GM23338 (cell line): ENCODE measurements at regions not wholly inside any gene's neighbourhood (a gene's known extent, or its start where the extent isn't known, plus 50 kb on each side); places are given as distances from the start of the nearest gene placed in this dataset.

Source experiments
- ATAC-seq: fragments of 200-7000 bp; cut with Tn5 transposase; 3 replicates; pipeline ENCODE4 v1.9.1; 2020
- DNase-seq: peaks from one replicate; pipeline ENCODE4 v3.0.0-alpha.2; 2015; ENCODE audit warnings: low spot score
- H2AFZ ChIP-seq: fragments of 200-600 bp; sonication (generic); 2 replicates; pipeline ENCODE4 v1.8.0; 2016; ENCODE audit warnings: antibody characterized with exemption, mild to moderate bottlenecking, moderate library complexity
- H3F3A ChIP-seq: fragments of 200-600 bp; sonication (generic); replicated peaks from 2 replicates; pipeline ENCODE4 v1.8.0; 2017; ENCODE audit warnings: antibody characterized with exemption, mixed run types, low read depth
- H3K27ac ChIP-seq: fragments of 200-600 bp; sonication (generic); 2 replicates; pipeline ENCODE4 v1.6.1; 2016; ENCODE audit warnings: low read depth
- H3K27me3 ChIP-seq: fragments of 200-600 bp; sonication (generic); 2 replicates; pipeline ENCODE4 v1.8.0; 2016; ENCODE audit warnings: mild to moderate bottlenecking, mixed run types, moderate library complexity; ENCODE audit not compliant: insufficient read depth
- H3K36me3 ChIP-seq: fragments of 200-600 bp; sonication (generic); 2 replicates; pipeline ENCODE4 v1.8.0; 2016; ENCODE audit warnings: mild to moderate bottlenecking; ENCODE audit not compliant: insufficient read depth
- H3K4me1 ChIP-seq: fragments of 200-600 bp; sonication (generic); 2 replicates; pipeline ENCODE4 v1.8.0; 2016; ENCODE audit warnings: mild to moderate bottlenecking, moderate library complexity; ENCODE audit not compliant: insufficient read depth
- H3K4me2 ChIP-seq: fragments of 200-600 bp; sonication (generic); 2 replicates; pipeline ENCODE4 v1.7.1; 2017; ENCODE audit warnings: mixed run types
- H3K4me3 ChIP-seq: fragments of 200-600 bp; sonication (generic); 2 replicates; pipeline ENCODE4 v1.6.1; 2016; ENCODE audit warnings: mixed run types
- H3K79me2 ChIP-seq: fragments of 200-600 bp; sonication (generic); replicated peaks from 2 replicates; pipeline ENCODE4 v1.8.0; 2017; ENCODE audit warnings: mild to moderate bottlenecking; ENCODE audit not compliant: insufficient read depth
- H3K9me2 ChIP-seq: fragments of 200-600 bp; sonication (generic); 2 replicates; pipeline ENCODE4 v1.8.0; 2017; ENCODE audit not compliant: insufficient read depth
- H4K20me1 ChIP-seq: fragments of 200-600 bp; sonication (generic); replicated peaks from 2 replicates; pipeline ENCODE4 v1.8.0; 2017; ENCODE audit warnings: mild to moderate bottlenecking; ENCODE audit not compliant: insufficient read depth
- H3K27ac Mint-ChIP-seq: 2 replicates; pipeline ENCODE4 v1.8.0; 2020; ENCODE audit warnings: inconsistent platforms, mild to moderate bottlenecking, moderate library complexity, mixed read lengths
- H3K27me3 Mint-ChIP-seq: 3 replicates; pipeline ENCODE4 v1.8.0; 2022; ENCODE audit warnings: low read depth, mild to moderate bottlenecking, moderate library complexity, mixed read lengths, inconsistent platforms; ENCODE audit not compliant: insufficient read depth, poor library complexity
- H3K36me3 Mint-ChIP-seq: 3 replicates; pipeline ENCODE4 v1.8.0; 2021; ENCODE audit warnings: low read depth, mild to moderate bottlenecking, inconsistent platforms, moderate library complexity, mixed read lengths
- H3K4me1 Mint-ChIP-seq: 3 replicates; pipeline ENCODE4 v1.8.0; 2020; ENCODE audit warnings: mild to moderate bottlenecking, inconsistent platforms, mixed read lengths
- H3K4me3 Mint-ChIP-seq: 3 replicates; pipeline ENCODE4 v1.8.0; 2021; ENCODE audit warnings: moderate library complexity, mild to moderate bottlenecking, inconsistent platforms, mixed read lengths
- H3K9me3 Mint-ChIP-seq: 3 replicates; pipeline ENCODE4 v1.8.0; 2020; ENCODE audit warnings: moderate library complexity, mild to moderate bottlenecking, inconsistent platforms, mixed read lengths
- CREB1 ChIP-seq: fragments of 250-450 bp; sonication (Bioruptor Pico); IDR thresholded peaks from 2 replicates; pipeline ENCODE4 v1.5.0; 2020; ENCODE audit warnings: low read depth, mild to moderate bottlenecking, moderate library complexity
- ETS1 ChIP-seq: IDR thresholded peaks from 2 replicates; pipeline ENCODE4 v1.6.1; 2016; ENCODE audit warnings: antibody characterized with exemption
- EZH2 ChIP-seq: fragments of 200-600 bp; sonication (generic); IDR thresholded peaks from one replicate; pipeline ENCODE4 v1.8.0; 2017; ENCODE audit warnings: antibody characterized with exemption, mild to moderate bottlenecking, low read depth; ENCODE audit not compliant: unreplicated experiment
- EZH2phosphoT487 ChIP-seq: fragments of 200-600 bp; sonication (generic); IDR thresholded peaks from one replicate; pipeline ENCODE4 v1.8.1; 2018; ENCODE audit warnings: antibody characterized with exemption; ENCODE audit not compliant: unreplicated experiment
- JUNB ChIP-seq: IDR thresholded peaks from one replicate; pipeline ENCODE4 v1.6.1; 2016; ENCODE audit warnings: antibody characterized with exemption; ENCODE audit not compliant: unreplicated experiment
- NANOG ChIP-seq: IDR thresholded peaks from 2 replicates; pipeline ENCODE4 v1.6.1; 2016; ENCODE audit warnings: antibody characterized with exemption, borderline replicate concordance
- POLR2AphosphoS5 ChIP-seq: IDR thresholded peaks from 2 replicates; pipeline ENCODE4 v1.6.1; 2016; ENCODE audit warnings: antibody characterized with exemption, low read depth
- STAT1 ChIP-seq: IDR thresholded peaks from one replicate; pipeline ENCODE4 v1.6.1; 2016; ENCODE audit warnings: antibody characterized with exemption; ENCODE audit not compliant: unreplicated experiment
- ZNF114 ChIP-seq: fragments of 250-450 bp; sonication (Bioruptor Pico); IDR thresholded peaks from 2 replicates; pipeline ENCODE4 v1.5.0; 2020; ENCODE audit warnings: mild to moderate bottlenecking, moderate library complexity
- ZNF331 ChIP-seq: fragments of 250-450 bp; sonication (Bioruptor Pico); IDR thresholded peaks from 2 replicates; pipeline ENCODE4 v1.5.0; 2020; ENCODE audit warnings: low read depth, mild to moderate bottlenecking, moderate library complexity
- TF ChIP-seq, protein P1 (sequence below), 2 experiments: fragments of 200-600 bp in 1 of 2; sonication (generic) in 1 of 2; conservative IDR thresholded peaks; 2 replicates each; pipeline versions ENCODE4 v1.5.1 to v1.6.1; 2016 to 2017; ENCODE audit warnings: antibody characterized with exemption in 2 of 2, low read depth in 2 of 2, mild to moderate bottlenecking in 2 of 2, moderate library complexity in 1 of 2
- TF ChIP-seq, protein P2 (sequence below): fragments of 250-450 bp; sonication (Bioruptor Pico); IDR thresholded peaks from 2 replicates; pipeline ENCODE4 v1.5.0; 2020; ENCODE audit warnings: mild to moderate bottlenecking, moderate library complexity
- TF ChIP-seq, protein P3 (sequence below): IDR thresholded peaks from one replicate; pipeline ENCODE4 v1.6.1; 2018; ENCODE audit warnings: antibody characterized with exemption; ENCODE audit not compliant: unreplicated experiment

DNA sequence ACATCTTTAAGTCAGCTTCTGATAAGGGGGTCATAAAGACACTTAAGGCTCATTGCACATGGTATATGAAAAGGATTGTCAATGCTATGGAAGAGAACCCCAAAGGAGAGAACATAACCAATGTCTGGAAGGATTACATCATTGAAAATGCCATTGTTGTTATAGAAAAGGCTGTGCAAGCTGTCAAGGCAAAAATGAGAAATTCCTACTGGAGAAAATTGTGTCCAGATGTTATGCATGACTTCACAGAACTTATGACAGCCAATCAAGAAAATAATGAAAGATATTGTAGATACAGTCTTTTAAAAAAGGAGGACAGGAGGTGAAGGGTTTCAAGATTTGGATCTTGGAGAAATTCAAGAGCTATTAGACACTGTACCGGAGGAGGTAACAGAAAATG is 96.3 kb upstream of the MBNL1 start:
- Mint-ChIP-seq H3K27ac (no peak overlapping the region), H3K27me3 (no peaks in the 10 kb centered on the region), H3K36me3 (no peaks in the 10 kb centered on the region), H3K4me1 (no peaks in the 10 kb centered on the region), H3K9me3 (no peaks in the 10 kb centered on the region), H3K4me3 (no peak overlapping the region)
- no peaks in the 10 kb centered on the region for H3K36me3 ChIP-seq
- no peak overlapping the region for H3K27ac ChIP-seq
- DNase-seq (no peak), ATAC-seq (no peak)
- H3K9me2 ChIP-seq = peaks cover 8% of the 10 kb centered on the region; the same call in 1 of the 2 replicates
- H3K4me2 ChIP-seq = no peak overlapping the region
- H3F3A ChIP-seq = no peaks in the 10 kb centered on the region
- no peaks in the 10 kb centered on the region for H3K79me2 ChIP-seq
- no peaks in the 10 kb centered on the region for H3K27me3 ChIP-seq
- TF ChIP-seq ETS1 = no peak
- no peak for TF ChIP-seq NANOG
- TF ChIP-seq EZH2phosphoT487 = no peak
- TF ChIP-seq CREB1 (CRISPR knock-in tag) = no peak
- TF ChIP-seq, protein P1, sequence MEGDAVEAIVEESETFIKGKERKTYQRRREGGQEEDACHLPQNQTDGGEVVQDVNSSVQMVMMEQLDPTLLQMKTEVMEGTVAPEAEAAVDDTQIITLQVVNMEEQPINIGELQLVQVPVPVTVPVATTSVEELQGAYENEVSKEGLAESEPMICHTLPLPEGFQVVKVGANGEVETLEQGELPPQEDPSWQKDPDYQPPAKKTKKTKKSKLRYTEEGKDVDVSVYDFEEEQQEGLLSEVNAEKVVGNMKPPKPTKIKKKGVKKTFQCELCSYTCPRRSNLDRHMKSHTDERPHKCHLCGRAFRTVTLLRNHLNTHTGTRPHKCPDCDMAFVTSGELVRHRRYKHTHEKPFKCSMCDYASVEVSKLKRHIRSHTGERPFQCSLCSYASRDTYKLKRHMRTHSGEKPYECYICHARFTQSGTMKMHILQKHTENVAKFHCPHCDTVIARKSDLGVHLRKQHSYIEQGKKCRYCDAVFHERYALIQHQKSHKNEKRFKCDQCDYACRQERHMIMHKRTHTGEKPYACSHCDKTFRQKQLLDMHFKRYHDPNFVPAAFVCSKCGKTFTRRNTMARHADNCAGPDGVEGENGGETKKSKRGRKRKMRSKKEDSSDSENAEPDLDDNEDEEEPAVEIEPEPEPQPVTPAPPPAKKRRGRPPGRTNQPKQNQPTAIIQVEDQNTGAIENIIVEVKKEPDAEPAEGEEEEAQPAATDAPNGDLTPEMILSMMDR (conservative IDR thresholded peaks at IDR 0.05; ENCODE audit: low read depth in 2 of 2) = no peak
- no peak for TF ChIP-seq EZH2
- no peak for TF ChIP-seq ZNF331 (CRISPR knock-in tag)
- TF ChIP-seq POLR2AphosphoS5 = no peak
- TF ChIP-seq, protein P2, sequence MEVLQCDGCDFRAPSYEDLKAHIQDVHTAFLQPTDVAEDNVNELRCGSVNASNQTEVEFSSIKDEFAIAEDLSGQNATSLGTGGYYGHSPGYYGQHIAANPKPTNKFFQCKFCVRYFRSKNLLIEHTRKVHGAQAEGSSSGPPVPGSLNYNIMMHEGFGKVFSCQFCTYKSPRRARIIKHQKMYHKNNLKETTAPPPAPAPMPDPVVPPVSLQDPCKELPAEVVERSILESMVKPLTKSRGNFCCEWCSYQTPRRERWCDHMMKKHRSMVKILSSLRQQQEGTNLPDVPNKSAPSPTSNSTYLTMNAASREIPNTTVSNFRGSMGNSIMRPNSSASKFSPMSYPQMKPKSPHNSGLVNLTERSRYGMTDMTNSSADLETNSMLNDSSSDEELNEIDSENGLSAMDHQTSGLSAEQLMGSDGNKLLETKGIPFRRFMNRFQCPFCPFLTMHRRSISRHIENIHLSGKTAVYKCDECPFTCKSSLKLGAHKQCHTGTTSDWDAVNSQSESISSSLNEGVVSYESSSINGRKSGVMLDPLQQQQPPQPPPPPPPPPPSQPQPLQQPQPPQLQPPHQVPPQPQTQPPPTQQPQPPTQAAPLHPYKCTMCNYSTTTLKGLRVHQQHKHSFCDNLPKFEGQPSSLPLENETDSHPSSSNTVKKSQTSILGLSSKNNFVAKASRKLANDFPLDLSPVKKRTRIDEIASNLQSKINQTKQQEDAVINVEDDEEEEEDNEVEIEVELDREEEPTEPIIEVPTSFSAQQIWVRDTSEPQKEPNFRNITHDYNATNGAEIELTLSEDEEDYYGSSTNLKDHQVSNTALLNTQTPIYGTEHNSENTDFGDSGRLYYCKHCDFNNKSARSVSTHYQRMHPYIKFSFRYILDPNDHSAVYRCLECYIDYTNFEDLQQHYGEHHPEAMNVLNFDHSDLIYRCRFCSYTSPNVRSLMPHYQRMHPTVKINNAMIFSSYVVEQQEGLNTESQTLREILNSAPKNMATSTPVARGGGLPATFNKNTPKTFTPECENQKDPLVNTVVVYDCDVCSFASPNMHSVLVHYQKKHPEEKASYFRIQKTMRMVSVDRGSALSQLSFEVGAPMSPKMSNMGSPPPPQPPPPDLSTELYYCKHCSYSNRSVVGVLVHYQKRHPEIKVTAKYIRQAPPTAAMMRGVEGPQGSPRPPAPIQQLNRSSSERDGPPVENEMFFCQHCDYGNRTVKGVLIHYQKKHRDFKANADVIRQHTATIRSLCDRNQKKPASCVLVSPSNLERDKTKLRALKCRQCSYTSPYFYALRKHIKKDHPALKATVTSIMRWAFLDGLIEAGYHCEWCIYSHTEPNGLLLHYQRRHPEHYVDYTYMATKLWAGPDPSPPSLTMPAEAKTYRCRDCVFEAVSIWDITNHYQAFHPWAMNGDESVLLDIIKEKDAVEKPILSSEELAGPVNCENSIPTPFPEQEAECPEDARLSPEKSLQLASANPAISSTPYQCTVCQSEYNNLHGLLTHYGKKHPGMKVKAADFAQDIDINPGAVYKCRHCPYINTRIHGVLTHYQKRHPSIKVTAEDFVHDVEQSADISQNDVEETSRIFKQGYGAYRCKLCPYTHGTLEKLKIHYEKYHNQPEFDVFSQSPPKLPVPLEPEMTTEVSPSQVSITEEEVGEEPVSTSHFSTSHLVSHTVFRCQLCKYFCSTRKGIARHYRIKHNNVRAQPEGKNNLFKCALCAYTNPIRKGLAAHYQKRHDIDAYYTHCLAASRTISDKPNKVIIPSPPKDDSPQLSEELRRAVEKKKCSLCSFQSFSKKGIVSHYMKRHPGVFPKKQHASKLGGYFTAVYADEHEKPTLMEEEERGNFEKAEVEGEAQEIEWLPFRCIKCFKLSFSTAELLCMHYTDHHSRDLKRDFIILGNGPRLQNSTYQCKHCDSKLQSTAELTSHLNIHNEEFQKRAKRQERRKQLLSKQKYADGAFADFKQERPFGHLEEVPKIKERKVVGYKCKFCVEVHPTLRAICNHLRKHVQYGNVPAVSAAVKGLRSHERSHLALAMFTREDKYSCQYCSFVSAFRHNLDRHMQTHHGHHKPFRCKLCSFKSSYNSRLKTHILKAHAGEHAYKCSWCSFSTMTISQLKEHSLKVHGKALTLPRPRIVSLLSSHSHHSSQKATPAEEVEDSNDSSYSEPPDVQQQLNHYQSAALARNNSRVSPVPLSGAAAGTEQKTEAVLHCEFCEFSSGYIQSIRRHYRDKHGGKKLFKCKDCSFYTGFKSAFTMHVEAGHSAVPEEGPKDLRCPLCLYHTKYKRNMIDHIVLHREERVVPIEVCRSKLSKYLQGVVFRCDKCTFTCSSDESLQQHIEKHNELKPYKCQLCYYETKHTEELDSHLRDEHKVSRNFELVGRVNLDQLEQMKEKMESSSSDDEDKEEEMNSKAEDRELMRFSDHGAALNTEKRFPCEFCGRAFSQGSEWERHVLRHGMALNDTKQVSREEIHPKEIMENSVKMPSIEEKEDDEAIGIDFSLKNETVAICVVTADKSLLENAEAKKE (CRISPR knock-in tag) = no peak
- no peak for TF ChIP-seq JUNB
- TF ChIP-seq STAT1 = no peak
- TF ChIP-seq, protein P3, sequence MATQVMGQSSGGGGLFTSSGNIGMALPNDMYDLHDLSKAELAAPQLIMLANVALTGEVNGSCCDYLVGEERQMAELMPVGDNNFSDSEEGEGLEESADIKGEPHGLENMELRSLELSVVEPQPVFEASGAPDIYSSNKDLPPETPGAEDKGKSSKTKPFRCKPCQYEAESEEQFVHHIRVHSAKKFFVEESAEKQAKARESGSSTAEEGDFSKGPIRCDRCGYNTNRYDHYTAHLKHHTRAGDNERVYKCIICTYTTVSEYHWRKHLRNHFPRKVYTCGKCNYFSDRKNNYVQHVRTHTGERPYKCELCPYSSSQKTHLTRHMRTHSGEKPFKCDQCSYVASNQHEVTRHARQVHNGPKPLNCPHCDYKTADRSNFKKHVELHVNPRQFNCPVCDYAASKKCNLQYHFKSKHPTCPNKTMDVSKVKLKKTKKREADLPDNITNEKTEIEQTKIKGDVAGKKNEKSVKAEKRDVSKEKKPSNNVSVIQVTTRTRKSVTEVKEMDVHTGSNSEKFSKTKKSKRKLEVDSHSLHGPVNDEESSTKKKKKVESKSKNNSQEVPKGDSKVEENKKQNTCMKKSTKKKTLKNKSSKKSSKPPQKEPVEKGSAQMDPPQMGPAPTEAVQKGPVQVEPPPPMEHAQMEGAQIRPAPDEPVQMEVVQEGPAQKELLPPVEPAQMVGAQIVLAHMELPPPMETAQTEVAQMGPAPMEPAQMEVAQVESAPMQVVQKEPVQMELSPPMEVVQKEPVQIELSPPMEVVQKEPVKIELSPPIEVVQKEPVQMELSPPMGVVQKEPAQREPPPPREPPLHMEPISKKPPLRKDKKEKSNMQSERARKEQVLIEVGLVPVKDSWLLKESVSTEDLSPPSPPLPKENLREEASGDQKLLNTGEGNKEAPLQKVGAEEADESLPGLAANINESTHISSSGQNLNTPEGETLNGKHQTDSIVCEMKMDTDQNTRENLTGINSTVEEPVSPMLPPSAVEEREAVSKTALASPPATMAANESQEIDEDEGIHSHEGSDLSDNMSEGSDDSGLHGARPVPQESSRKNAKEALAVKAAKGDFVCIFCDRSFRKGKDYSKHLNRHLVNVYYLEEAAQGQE = no peak
- no peak for TF ChIP-seq ZNF114 (CRISPR knock-in tag)
- H4K20me1 ChIP-seq = no peaks in the 10 kb centered on the region
- H3K4me1 ChIP-seq = no peaks in the 10 kb centered on the region
- no peak overlapping the region for H3K4me3 ChIP-seq
- no peak overlapping the region for H2AFZ ChIP-seq
